Gastrocnemius medialis (tissue), 4 donors: ENCODE measurements at regions not wholly inside any gene's neighbourhood (a gene's known extent, or its start where the extent isn't known, plus 50 kb on each side); places are given as distances from the start of the nearest gene placed in this dataset.

Experiments
- ATAC-seq, 2 donors: fragments of 150-250 bp; one replicate each; pipeline ENCODE4 v1.9.1; 2016
- DNase-seq, 2 donors: peaks; one replicate each; pipeline ENCODE4 v3.0.0-alpha.2; 2019
- H3K27ac ChIP-seq, 4 donors: fragments of 200-600 bp; sonication (generic); 1 replicate in 1 of 4; 2 replicates in 3 of 4; pipeline ENCODE4 v1.5.1; 2016 to 2018; ENCODE audit warnings: mild to moderate bottlenecking in 2 of 4, moderate library complexity in 1 of 4
- H3K27me3 ChIP-seq, 3 donors: fragments of 200-600 bp; sonication (generic) in 2 of 3; 1 replicate in 1 of 3; 2 replicates in 2 of 3; pipeline versions ENCODE4 v1.5.1 to v1.6.0; 2016 to 2019; ENCODE audit warnings: mild to moderate bottlenecking in 1 of 3, moderate library complexity in 1 of 3
- H3K36me3 ChIP-seq, 2 donors: fragments of 200-600 bp; sonication (generic) in 1 of 2; one replicate each; pipeline ENCODE4 v1.5.1; 2017 to 2018
- H3K4me1 ChIP-seq, 2 donors: fragments of 200-600 bp; sonication (generic) in 1 of 2; one replicate each; pipeline ENCODE4 v1.5.1; 2016 to 2017; ENCODE audit warnings: mild to moderate bottlenecking in 2 of 2
- H3K4me3 ChIP-seq, 4 donors: fragments of 200-600 bp; sonication (generic) in 3 of 4; 1 replicate in 1 of 4; 2 replicates in 3 of 4; pipeline ENCODE4 v1.5.1; 2016 to 2019; ENCODE audit warnings: mild to moderate bottlenecking in 2 of 4
- H3K9me3 ChIP-seq, 3 donors: fragments of 200-600 bp; sonication (generic) in 2 of 3; 1 replicate in 1 of 3; 2 replicates in 2 of 3; pipeline ENCODE4 v1.5.1; 2016 to 2019
- CTCF ChIP-seq, 5 experiments: fragments of 450-650 bp in 3 of 5; fragments of 200-600 bp in 2 of 5; sonication (generic) in 2 of 5; IDR thresholded peaks in 4 of 5; conservative IDR thresholded peaks in 1 of 5; 1 replicate in 4 of 5; 2 replicates in 1 of 5; pipeline ENCODE4 v1.5.1; 2016 to 2019; ENCODE audit warnings: antibody characterized with exemption in 5 of 5, mild to moderate bottlenecking in 3 of 5, moderate library complexity in 3 of 5
- POLR2A ChIP-seq, 2 donors: fragments of 450-650 bp; IDR thresholded peaks; one replicate each; pipeline ENCODE4 v1.6.1; 2017; ENCODE audit warnings: antibody characterized with exemption in 2 of 2, mild to moderate bottlenecking in 2 of 2, moderate library complexity in 2 of 2
- in situ Hi-C, 4 donors: fragments of 200-750 bp; cut with MboI; loops; one replicate each; pipeline versions ENCODE4 v1.15.0 to v1.8.0; 2017; ENCODE audit warnings: low sequenced_read_pairs in 4 of 4
- intact Hi-C: fragments of 100-400 bp; cut with DNase I; formaldehyde crosslinking; loops from one replicate; pipeline ENCODE4 v1.15.1; 2023; ENCODE audit warnings: low total_unique reads

GRCh38 chr10:131475043-131475442 is 163.5 kb upstream of the TCERG1L start:
- no peaks in the 10 kb centered on the region for H3K36me3 ChIP-seq
- no peaks in the 10 kb centered on the region for H3K9me3 ChIP-seq
- H3K27me3 ChIP-seq, result peaks cover 0 to 5% (median 4%) of the 10 kb centered on the region in 3 donors
- no peak overlapping the region for H3K4me3 ChIP-seq
- H3K27ac ChIP-seq, result no peak overlapping the region
- in situ Hi-C loops (no loop called here), intact Hi-C loops (no loop called here)
- H3K4me1 ChIP-seq, result no peaks in the 10 kb centered on the region
- DNase-seq (no peak), ATAC-seq (no peak)
- TF ChIP-seq CTCF (IDR thresholded peaks at IDR 0.05 in 4 of 5, conservative IDR thresholded peaks at IDR 0.05 in 1 of 5) (no peak), POLR2A (IDR thresholded peaks at IDR 0.05) (no peak)

DNA sequence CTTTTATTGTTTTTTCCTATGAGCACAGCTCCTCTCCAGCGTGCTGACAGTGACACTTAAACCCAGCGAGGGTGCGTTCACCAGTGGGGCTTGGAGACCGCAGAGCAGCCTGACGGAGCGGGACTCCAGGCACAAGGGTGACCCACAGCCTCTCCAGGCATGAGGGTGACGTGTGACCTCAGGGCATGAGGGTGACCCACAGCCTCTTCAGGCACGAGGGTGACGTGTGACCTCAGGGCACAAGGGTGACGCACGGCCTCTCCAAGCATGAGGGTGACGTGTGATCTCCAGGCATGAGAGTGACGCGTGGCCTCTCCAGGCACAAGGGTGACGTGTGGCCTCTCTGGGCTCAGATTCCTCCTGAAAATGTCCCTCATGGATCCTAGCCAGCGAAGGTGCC is 164.3 kb upstream of the TCERG1L start:
- H3K9me3 ChIP-seq, result no peaks in the 10 kb centered on the region
- ATAC-seq (no peak), DNase-seq (no peak)
- H3K4me1 ChIP-seq, result no peaks in the 10 kb centered on the region
- peaks cover 0 to 7% (median 4%) of the 10 kb centered on the region in 3 donors for H3K27me3 ChIP-seq
- in situ Hi-C loops, result no loop called here
- no peak for TF ChIP-seq POLR2A (IDR thresholded peaks at IDR 0.05)
- TF ChIP-seq CTCF (IDR thresholded peaks at IDR 0.05 in 4 of 5, conservative IDR thresholded peaks at IDR 0.05 in 1 of 5), result no peak
- H3K27ac ChIP-seq, result no peak overlapping the region
- intact Hi-C loops, result no loop called here
- no peaks in the 10 kb centered on the region for H3K36me3 ChIP-seq
- no peak overlapping the region for H3K4me3 ChIP-seq

DNA sequence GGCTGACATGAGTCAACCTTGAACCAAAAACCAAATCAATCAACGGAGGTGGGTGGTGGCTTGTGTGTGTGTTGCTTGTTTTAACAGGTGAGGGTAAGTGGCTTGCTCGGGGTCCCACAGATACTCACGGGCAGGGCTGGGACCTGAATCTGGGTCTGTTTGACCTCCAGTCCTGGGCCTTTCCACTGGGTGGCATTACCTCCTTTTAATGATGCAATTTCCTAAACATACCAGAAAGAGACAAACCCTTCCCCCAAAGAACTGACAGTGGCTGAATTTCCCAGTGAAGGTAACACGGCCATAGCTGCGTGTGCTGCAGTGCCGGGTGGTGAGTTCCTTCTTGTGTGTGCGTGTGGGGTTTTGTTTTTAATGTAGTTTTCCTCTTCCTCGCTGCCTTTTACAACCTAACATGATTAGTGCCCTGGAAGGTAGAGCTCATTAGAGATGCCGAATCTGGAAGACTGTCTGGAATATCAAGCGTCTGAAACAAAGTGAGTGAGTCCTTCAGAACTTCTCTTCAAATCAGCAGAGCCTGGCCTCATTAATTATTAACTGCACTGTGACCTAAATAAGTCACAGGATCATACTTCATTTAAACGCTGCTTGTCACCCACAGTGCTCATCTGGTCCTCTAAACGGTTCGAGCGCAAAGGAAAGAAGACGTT is 166.1 kb upstream of the TCERG1L start:
- Histone ChIP-seq H3K4me3 (no peak overlapping the region), H3K27me3 (peaks cover 0 to 10% (median 4%) of the 10 kb centered on the region in 3 donors), H3K27ac (no peak overlapping the region), H3K36me3 (no peaks in the 10 kb centered on the region), H3K9me3 (no peaks in the 10 kb centered on the region), H3K4me1 (no peaks in the 10 kb centered on the region)
- TF ChIP-seq POLR2A (IDR thresholded peaks at IDR 0.05), result no peak
- TF ChIP-seq CTCF (IDR thresholded peaks at IDR 0.05 in 4 of 5, conservative IDR thresholded peaks at IDR 0.05 in 1 of 5), result no peak
- DNase-seq (no peak), ATAC-seq (no peak)
- intact Hi-C loops, result no loop called here
- in situ Hi-C loops, result no loop called here

DNA sequence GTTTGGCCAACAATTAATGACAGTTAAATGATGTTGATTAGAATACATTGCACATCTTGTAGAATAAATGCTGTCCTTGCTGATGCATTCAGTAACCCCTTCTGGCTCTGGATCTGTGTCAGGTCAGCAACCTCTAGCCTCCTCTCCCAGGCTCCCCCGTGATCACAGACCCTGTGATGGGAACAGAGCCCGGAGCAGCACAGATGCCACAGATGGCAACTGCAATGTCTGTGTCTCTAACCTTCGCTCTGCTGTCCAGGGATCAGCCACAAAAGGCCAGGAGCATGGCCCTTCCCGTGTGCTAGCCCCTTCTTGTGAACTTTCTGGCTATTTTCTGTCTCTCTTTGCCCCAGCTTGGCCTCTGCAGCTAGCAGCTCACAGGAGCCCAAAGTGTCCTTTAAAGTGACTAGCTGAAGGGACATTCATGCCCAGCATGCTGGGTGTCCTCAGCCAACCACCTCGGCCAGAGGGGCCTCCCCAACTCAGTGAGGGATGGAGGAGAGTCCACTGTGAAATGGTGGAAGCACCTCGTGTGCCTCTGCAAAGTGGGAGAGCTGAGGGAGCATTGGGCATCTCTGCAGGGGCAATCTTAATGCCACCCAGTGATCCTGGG is 167.0 kb upstream of the TCERG1L start:
- in situ Hi-C loops, result no loop called here
- TF ChIP-seq CTCF (IDR thresholded peaks at IDR 0.05 in 4 of 5, conservative IDR thresholded peaks at IDR 0.05 in 1 of 5) (no peak), POLR2A (IDR thresholded peaks at IDR 0.05) (no peak)
- Histone ChIP-seq H3K4me1 (no peaks in the 10 kb centered on the region), H3K36me3 (no peaks in the 10 kb centered on the region), H3K9me3 (no peaks in the 10 kb centered on the region), H3K27ac (no peak overlapping the region), H3K4me3 (no peak overlapping the region), H3K27me3 (peaks cover 0 to 10% (median 4%) of the 10 kb centered on the region in 3 donors)
- ATAC-seq, result no peak
- DNase-seq, result no peak
- intact Hi-C loops, result no loop called here
